PC-9 (cell line): ENCODE measurements at regions not wholly inside any gene's neighbourhood (a gene's known extent, or its start where the extent isn't known, plus 50 kb on each side); places are given as distances from the start of the nearest gene placed in this dataset.

ENCODE experiments used
- CTCF ChIP-seq: fragments of 200-600 bp; sonication (generic); conservative IDR thresholded peaks from 2 replicates; pipeline ENCODE4 v1.6.1; 2017; ENCODE audit warnings: mixed run types, antibody characterized with exemption, mild to moderate bottlenecking, moderate library complexity
- EZH2 ChIP-seq: fragments of 200-600 bp; sonication (generic); IDR thresholded peaks from 2 replicates; pipeline ENCODE4 v1.8.0; 2017; ENCODE audit warnings: antibody characterized with exemption, low read depth

DNA sequence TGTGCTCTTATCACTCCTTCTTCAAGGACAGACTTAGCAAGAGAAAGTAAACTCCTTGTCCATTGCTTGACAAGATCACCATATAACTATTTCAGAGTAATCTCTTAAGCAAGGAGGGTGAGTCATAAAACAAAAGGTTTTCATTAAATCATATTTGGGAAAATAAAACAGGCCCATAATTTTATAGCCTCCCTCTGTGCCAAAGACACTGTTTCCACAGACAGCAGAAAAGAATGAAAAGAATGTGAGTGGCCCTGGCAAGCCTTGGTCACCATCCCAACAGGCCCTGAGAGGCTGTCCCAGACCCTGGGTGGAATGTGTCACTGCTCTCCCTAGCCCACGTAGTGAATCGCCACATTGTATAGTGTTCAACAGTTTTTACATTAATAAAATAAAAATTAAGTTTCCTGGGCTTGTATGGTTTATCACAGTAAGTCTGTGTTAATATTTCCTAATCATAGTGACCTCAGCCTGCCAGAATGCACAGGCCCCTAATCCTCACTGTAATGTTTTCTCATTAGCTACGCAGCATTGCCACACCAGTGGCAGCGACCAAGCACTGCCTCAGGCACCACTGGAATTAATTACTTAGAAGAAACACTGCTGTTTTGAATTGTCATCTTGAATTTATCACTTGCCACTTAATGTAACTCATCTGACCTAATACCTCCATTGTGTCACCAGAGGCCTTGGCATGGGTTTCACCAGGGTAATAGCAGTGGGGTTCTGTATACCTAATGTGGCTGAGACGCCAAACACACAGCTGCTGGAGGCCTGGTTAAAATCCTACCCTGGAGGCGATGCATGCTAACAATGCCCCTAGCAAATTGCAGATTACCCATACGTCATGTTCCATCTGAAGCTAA is 401.9 kb downstream of the LNPK start:
- TF ChIP-seq EZH2, result no peak
- no peak for TF ChIP-seq CTCF
